Endothelial cell (in vitro differentiated cells): ENCODE measurements at regions not wholly inside any gene's neighbourhood (a gene's known extent, or its start where the extent isn't known, plus 50 kb on each side); places are given as distances from the start of the nearest gene placed in this dataset.

ENCODE experiments used
- DNase-seq: peaks from one replicate; pipeline ENCODE4 v3.0.0; 2021; ENCODE audit warnings: low spot score
- H3K27ac Mint-ChIP-seq: one replicate; pipeline ENCODE4 v1.8.0; 2021; ENCODE audit warnings: mixed read lengths, inconsistent platforms; ENCODE audit not compliant: unreplicated experiment
- H3K27me3 Mint-ChIP-seq: one replicate; pipeline ENCODE4 v1.8.0; 2021; ENCODE audit warnings: mild to moderate bottlenecking, moderate library complexity, mixed read lengths, inconsistent platforms; ENCODE audit not compliant: unreplicated experiment
- H3K36me3 Mint-ChIP-seq: one replicate; pipeline ENCODE4 v1.8.0; 2021; ENCODE audit warnings: mild to moderate bottlenecking, low read depth, mixed read lengths, inconsistent platforms; ENCODE audit not compliant: unreplicated experiment
- H3K4me1 Mint-ChIP-seq: one replicate; pipeline ENCODE4 v1.8.0; 2021; ENCODE audit warnings: mild to moderate bottlenecking, mixed read lengths, inconsistent platforms; ENCODE audit not compliant: unreplicated experiment
- H3K4me3 Mint-ChIP-seq: one replicate; pipeline ENCODE4 v1.8.0; 2021; ENCODE audit warnings: mild to moderate bottlenecking, mixed read lengths, inconsistent platforms; ENCODE audit not compliant: unreplicated experiment
- H3K9me3 Mint-ChIP-seq: one replicate; pipeline ENCODE4 v1.8.0; 2021; ENCODE audit warnings: mixed read lengths, inconsistent platforms; ENCODE audit not compliant: unreplicated experiment
- CTCF ChIP-seq: fragments of 200-600 bp; sonication (generic); IDR thresholded peaks from one replicate; pipeline ENCODE4 v1.5.0; 2021; ENCODE audit warnings: antibody characterized with exemption; ENCODE audit not compliant: unreplicated experiment

DNA sequence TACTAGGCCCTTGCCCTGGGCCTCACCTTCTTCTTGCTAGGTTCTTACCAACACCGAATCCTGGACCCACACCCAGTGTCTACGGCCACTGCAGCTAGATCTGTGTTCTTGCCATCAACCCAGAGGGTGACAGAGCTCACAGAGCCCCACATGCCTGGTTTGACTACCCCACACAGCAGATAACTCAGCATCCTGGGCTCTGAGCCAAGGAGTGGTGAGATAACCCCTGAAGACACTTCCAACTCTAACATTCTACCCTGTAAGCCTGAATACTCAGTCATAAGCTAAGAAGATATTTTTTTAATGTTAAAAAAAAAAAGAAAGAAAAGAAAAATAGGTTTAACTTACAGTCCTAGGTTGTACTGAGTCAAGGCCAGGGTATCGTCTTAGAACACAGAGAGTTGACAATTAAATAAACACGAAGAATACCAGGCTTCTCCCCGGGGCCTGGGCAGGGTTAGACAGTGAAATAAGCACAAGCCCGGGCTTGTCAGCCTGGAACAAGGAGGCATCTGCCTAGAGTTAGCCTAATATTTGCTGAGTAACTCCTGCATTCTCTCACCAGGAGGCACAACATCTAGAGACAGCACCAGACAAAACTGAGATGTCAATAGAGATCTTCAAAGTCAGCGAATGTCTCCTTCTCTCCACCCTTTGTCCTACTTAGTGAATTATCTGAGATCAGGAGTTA is 556.5 kb upstream of the LRRN3 start:
- Mint-ChIP-seq H3K4me1 (no peaks in the 10 kb centered on the region), H3K9me3 (no peaks in the 10 kb centered on the region), H3K27me3 (no peaks in the 10 kb centered on the region), H3K36me3 (no peaks in the 10 kb centered on the region), H3K4me3 (no peak overlapping the region), H3K27ac (no peak overlapping the region)
- no peak for TF ChIP-seq CTCF
- DNase-seq = no peak

DNA sequence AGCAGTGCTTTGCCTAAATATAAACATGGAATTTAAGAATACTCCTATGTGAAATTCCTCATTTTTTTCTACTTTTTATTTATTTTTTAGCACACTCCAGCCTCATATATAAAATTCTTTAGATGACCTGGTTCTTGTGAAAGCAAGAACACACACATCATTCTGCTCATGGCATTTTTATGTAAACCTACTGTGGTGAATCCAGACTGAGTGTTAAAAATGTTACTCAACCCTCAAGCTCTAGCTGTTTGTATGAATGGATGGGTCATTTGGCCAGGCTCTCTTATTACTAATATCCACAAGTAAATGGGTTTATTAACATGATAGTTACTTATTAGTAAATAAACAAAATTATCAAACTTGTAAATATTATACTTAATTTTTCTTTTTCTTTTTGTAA is 551.7 kb upstream of the LRRN3 start:
- TF ChIP-seq CTCF = no peak
- no peaks in the 10 kb centered on the region for H3K9me3 Mint-ChIP-seq
- H3K27ac Mint-ChIP-seq = no peak overlapping the region
- no peaks in the 10 kb centered on the region for H3K27me3 Mint-ChIP-seq
- no peaks in the 10 kb centered on the region for H3K4me1 Mint-ChIP-seq
- no peak overlapping the region for H3K4me3 Mint-ChIP-seq
- no peak for DNase-seq
- no peaks in the 10 kb centered on the region for H3K36me3 Mint-ChIP-seq

- H3K9me3 Mint-ChIP-seq = no peaks in the 10 kb centered on the region
- H3K36me3 Mint-ChIP-seq = no peaks in the 10 kb centered on the region
- H3K27ac Mint-ChIP-seq = no peak overlapping the region
- H3K4me3 Mint-ChIP-seq = no peak overlapping the region
- TF ChIP-seq CTCF = no peak
- no peaks in the 10 kb centered on the region for H3K27me3 Mint-ChIP-seq
- no peaks in the 10 kb centered on the region for H3K4me1 Mint-ChIP-seq
- DNase-seq = no peak
Observed at GRCh38 chr7:110541962-110542361, 549.0 kb upstream of the LRRN3 start.

GRCh38 chr7:110544194-110544593 is 546.7 kb upstream of the LRRN3 start:
- TF ChIP-seq CTCF = no peak
- Mint-ChIP-seq H3K36me3 (no peaks in the 10 kb centered on the region), H3K4me1 (no peaks in the 10 kb centered on the region), H3K27ac (no peak overlapping the region), H3K27me3 (no peaks in the 10 kb centered on the region), H3K4me3 (no peak overlapping the region), H3K9me3 (no peaks in the 10 kb centered on the region)
- no peak for DNase-seq

DNA sequence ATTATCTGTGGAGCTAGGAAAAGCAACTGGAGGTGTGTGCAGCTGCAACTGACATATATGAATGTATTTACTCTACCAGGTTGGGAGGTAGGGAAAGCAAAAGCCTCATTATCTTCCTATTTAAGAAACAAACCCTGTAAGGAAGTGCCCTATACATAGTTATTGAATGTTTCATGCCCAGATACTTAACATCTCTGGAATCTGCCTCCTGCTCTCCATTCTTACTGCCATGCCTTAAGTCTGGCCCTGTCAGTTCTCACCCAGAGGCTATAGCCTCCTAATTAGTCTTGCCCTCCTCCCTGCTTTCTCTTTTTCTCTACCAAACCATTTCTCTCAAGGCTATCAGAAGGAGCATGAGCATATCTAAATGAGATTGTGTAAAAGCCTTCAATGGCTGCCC is 542.6 kb upstream of the LRRN3 start:
- H3K36me3 Mint-ChIP-seq = no peaks in the 10 kb centered on the region
- H3K4me1 Mint-ChIP-seq = no peaks in the 10 kb centered on the region
- H3K27me3 Mint-ChIP-seq = no peaks in the 10 kb centered on the region
- peaks cover 8% of the 10 kb centered on the region for H3K9me3 Mint-ChIP-seq
- no peak overlapping the region for H3K4me3 Mint-ChIP-seq
- no peak for DNase-seq
- no peak for TF ChIP-seq CTCF
- no peak overlapping the region for H3K27ac Mint-ChIP-seq
